ENCODE measurements at regions not wholly inside any gene's neighbourhood (a gene's known extent, or its start where the extent isn't known, plus 50 kb on each side); places are given as distances from the start of the nearest gene placed in this dataset.

GRCh38 chr11:109275931-109276330, 146.1 kb upstream of the C11orf87 start:
- ATAC-seq (ENCODE audit: insufficient read depth, low read depth) = no peak
- Histone ChIP-seq H3K27ac (ENCODE audit: low read length) (no peak overlapping the region), H3K27me3 (ENCODE audit: insufficient read depth, low read length, poor library complexity) (no peaks in the 10 kb centered on the region), H2AFZ (ENCODE audit: low read depth, low read length) (no peak overlapping the region), H3K9ac (ENCODE audit: low read depth, low read length) (no peak overlapping the region), H3K4me3 (ENCODE audit: low read depth in 1 of 2, low read length in 2 of 2) (no peak overlapping the region), H3K4me2 (ENCODE audit: insufficient read depth, low read length) (no peak overlapping the region), H3K9me3 (ENCODE audit: insufficient read depth, low read length, severe bottlenecking) (no peaks in the 10 kb centered on the region), H3K4me1 (ENCODE audit: insufficient read depth, low read length) (no peaks in the 10 kb centered on the region), H3K36me3 (ENCODE audit: insufficient read depth, low read length) (no peaks in the 10 kb centered on the region), H3K79me2 (ENCODE audit: insufficient read depth, low read length) (no peaks in the 10 kb centered on the region), H4K20me1 (ENCODE audit: insufficient read depth, low read length) (no peaks in the 10 kb centered on the region)
- DNase-seq = no peak
- TF ChIP-seq EZH2 (IDR thresholded peaks at IDR 0.05; ENCODE audit: borderline replicate concordance, low read depth, low read length, severe bottlenecking) = no peak

- no peak overlapping the region for H2AFZ ChIP-seq (ENCODE audit: low read depth, low read length)
Measured at GRCh38 chr11:109285465-109285864, 136.5 kb upstream of the C11orf87 start.

GRCh38 chr11:109291553-109291952, 130.4 kb upstream of the C11orf87 start:
- Histone ChIP-seq H3K36me3 (ENCODE audit: insufficient read depth, low read length) (no peaks in the 10 kb centered on the region), H3K4me1 (ENCODE audit: insufficient read depth, low read length) (no peaks in the 10 kb centered on the region), H2AFZ (ENCODE audit: low read depth, low read length) (no peak overlapping the region), H3K79me2 (ENCODE audit: insufficient read depth, low read length) (no peaks in the 10 kb centered on the region), H4K20me1 (ENCODE audit: insufficient read depth, low read length) (no peaks in the 10 kb centered on the region), H3K27me3 (ENCODE audit: insufficient read depth, low read length, poor library complexity) (no peaks in the 10 kb centered on the region), H3K27ac (ENCODE audit: low read length) (no peak overlapping the region), H3K4me2 (ENCODE audit: insufficient read depth, low read length) (no peak overlapping the region), H3K9ac (ENCODE audit: low read depth, low read length) (no peak overlapping the region), H3K4me3 (ENCODE audit: low read depth in 1 of 2, low read length in 2 of 2) (no peak overlapping the region), H3K9me3 (ENCODE audit: insufficient read depth, low read length, severe bottlenecking) (no peaks in the 10 kb centered on the region)
- no peak for TF ChIP-seq EZH2 (IDR thresholded peaks at IDR 0.05; ENCODE audit: borderline replicate concordance, low read depth, low read length, severe bottlenecking)
- no peak for TF ChIP-seq CTCF (IDR thresholded peaks at IDR 0.05; ENCODE audit: borderline replicate concordance, extremely low read depth, low read length, poor library complexity, severe bottlenecking)
- DNase-seq (no peak), ATAC-seq (ENCODE audit: insufficient read depth, low read depth) (no peak)

More at GRCh38 chr11:109285465-109285864, 136.5 kb upstream of the C11orf87 start:
- no peaks in the 10 kb centered on the region for H3K79me2 ChIP-seq (ENCODE audit: insufficient read depth, low read length)
- H3K27ac ChIP-seq (ENCODE audit: low read length) = no peak overlapping the region
- H3K27me3 ChIP-seq (ENCODE audit: insufficient read depth, low read length, poor library complexity) = no peaks in the 10 kb centered on the region
- ATAC-seq (ENCODE audit: insufficient read depth, low read depth) (no peak), DNase-seq (no peak)
- no peak for TF ChIP-seq CTCF (IDR thresholded peaks at IDR 0.05; ENCODE audit: borderline replicate concordance, extremely low read depth, low read length, poor library complexity, severe bottlenecking)
- no peak for TF ChIP-seq EZH2 (IDR thresholded peaks at IDR 0.05; ENCODE audit: borderline replicate concordance, low read depth, low read length, severe bottlenecking)
- no peak overlapping the region for H3K4me2 ChIP-seq (ENCODE audit: insufficient read depth, low read length)
- no peaks in the 10 kb centered on the region for H3K9me3 ChIP-seq (ENCODE audit: insufficient read depth, low read length, severe bottlenecking)
- H3K9ac ChIP-seq (ENCODE audit: low read depth, low read length) = no peak overlapping the region
- H3K4me3 ChIP-seq (ENCODE audit: low read depth in 1 of 2, low read length in 2 of 2) = no peak overlapping the region
- no peaks in the 10 kb centered on the region for H4K20me1 ChIP-seq (ENCODE audit: insufficient read depth, low read length)
- H3K4me1 ChIP-seq (ENCODE audit: insufficient read depth, low read length) = no peaks in the 10 kb centered on the region
- no peaks in the 10 kb centered on the region for H3K36me3 ChIP-seq (ENCODE audit: insufficient read depth, low read length)

- Histone ChIP-seq H3K4me1 (ENCODE audit: insufficient read depth, low read length) (no peaks in the 10 kb centered on the region), H3K27ac (ENCODE audit: low read length) (no peak overlapping the region), H3K4me2 (ENCODE audit: insufficient read depth, low read length) (no peak overlapping the region), H3K9ac (ENCODE audit: low read depth, low read length) (no peak overlapping the region), H3K27me3 (ENCODE audit: insufficient read depth, low read length, poor library complexity) (no peaks in the 10 kb centered on the region), H3K36me3 (ENCODE audit: insufficient read depth, low read length) (no peaks in the 10 kb centered on the region), H4K20me1 (ENCODE audit: insufficient read depth, low read length) (no peaks in the 10 kb centered on the region), H3K4me3 (ENCODE audit: low read depth in 1 of 2, low read length in 2 of 2) (no peak overlapping the region), H2AFZ (ENCODE audit: low read depth, low read length) (no peak overlapping the region), H3K9me3 (ENCODE audit: insufficient read depth, low read length, severe bottlenecking) (no peaks in the 10 kb centered on the region), H3K79me2 (ENCODE audit: insufficient read depth, low read length) (no peaks in the 10 kb centered on the region)
- ATAC-seq (ENCODE audit: insufficient read depth, low read depth) = no peak
- no peak for TF ChIP-seq EZH2 (IDR thresholded peaks at IDR 0.05; ENCODE audit: borderline replicate concordance, low read depth, low read length, severe bottlenecking)
- no peak for TF ChIP-seq CTCF (IDR thresholded peaks at IDR 0.05; ENCODE audit: borderline replicate concordance, extremely low read depth, low read length, poor library complexity, severe bottlenecking)
- no peak for DNase-seq
Measured at GRCh38 chr11:109298865-109299264, 123.1 kb upstream of the C11orf87 start.
